ENCODE measurements at regions not wholly inside any gene's neighbourhood (a gene's known extent, or its start where the extent isn't known, plus 50 kb on each side); places are given as distances from the start of the nearest gene placed in this dataset.
"Not testable (repeated sequence)": the region's sequence is repeated elsewhere in the genome, so short reads cannot be mapped to it uniquely, and the experiment has no call there.

DNA sequence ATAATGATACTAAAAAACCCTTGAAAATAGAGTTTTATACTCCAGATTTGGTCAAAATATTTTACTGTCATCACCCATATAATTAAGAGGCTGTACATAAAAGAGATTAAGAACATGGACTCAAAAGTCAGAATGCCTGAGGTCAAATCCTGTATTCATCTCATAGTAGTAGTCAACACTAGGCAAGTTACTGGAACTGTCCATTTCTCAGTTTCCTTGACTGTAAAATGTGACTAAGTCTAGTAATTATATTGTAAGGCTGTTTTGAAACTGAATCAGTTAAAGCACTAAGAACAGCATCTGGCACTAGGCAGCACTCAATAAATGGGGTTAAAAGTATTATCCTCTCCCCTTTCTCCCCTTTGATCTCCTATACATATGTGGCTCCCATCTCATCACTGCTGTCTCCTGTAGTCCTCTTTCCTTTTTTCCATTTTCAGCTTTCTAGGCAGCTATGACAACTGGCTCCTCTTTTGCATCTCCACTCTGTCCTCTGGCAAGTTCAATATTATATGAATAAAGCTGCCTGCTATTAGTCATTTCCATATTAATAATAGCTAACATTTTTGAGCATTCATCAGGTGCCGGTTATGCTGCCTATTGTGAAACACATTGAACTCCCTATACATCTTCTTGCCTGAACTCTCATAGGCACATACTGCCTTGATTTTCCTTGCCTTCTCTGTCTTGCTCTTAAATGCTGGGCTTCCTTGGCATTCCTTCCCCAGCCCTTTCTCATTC lies 185.8 kb upstream of the NREP start:
- DNase-seq (ENCODE audit: low read depth), result no peak

DNA sequence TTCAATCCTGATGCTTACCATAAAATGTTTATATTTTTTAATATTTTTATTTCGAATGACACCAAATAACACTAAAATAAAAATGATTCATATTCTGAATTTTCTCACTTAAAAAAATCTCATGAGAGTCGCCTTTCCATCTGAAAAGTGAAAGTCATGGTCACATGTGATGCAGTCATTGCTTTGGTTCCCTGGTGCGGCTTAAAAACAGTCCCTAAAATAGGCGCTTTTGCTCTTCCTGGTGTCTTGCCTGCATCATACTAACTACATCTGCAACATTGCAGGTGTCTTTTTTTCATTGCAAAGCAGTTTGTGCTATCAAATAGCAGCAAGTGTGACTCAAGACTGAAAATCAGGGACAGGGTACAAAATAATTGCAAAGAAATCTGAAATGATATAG lies 185.2 kb upstream of the NREP start:
- no peak for DNase-seq (ENCODE audit: low read depth)

DNA sequence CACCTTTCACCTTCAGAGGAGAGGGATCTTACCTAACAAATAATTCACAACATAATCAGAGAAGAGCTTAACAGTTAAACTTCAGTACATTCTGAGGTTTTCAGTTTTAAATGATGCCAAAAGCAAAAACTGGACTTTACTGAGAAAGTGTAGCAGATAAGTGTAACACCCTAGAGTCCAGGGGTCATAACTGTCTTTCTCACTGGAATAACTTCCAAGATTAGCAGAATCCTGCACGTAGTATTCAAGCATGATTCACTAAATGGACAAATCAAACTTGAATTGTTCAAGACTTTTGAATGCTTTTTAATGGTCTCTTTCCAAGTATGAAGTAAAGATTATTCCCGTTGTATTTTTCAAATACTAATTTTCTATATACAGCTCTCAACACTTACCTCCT lies 180.1 kb upstream of the NREP start:
- DNase-seq (ENCODE audit: low read depth), result no peak

DNA sequence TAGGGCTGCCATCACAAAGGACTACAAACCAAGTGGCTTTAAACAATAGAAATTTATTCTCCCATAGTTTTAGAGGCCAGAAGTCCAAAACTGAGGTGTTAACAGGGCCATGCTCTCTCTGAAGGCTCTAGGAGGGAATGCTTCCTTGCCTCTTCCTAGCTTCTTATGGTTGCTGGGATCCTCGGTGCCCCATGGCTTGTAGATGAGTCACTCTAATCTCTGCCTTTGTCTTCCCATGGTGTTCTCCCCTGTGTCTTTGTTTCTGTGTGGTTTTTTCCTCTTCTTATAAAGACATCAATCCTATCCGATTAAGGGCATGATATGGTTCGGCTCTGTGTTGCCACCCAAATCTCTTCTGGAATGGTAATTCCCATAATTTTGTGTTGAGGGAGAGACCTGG lies 178.8 kb upstream of the NREP start:
- peak; percentile 50 for DNase-seq (ENCODE audit: low read depth)

DNA sequence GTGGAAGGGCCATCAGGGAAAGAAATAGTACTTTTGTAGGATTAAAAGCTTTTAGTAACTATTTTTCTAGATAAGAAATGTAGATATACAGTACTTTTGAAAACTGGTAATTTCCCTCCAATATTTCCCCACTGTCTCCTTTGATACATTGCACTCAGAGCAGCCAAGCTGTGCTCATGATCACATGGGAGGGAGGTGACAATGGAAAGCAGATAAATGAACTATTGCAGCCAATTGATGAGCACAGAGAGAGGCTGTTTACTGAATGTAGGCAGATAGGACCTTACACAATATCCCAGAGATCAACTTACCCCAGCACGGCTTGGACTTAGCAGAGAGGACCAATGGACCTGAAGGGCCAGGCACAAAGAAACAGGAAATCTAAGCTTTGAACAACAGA lies 178.0 kb upstream of the NREP start:
- no peak for DNase-seq (ENCODE audit: low read depth)

DNA sequence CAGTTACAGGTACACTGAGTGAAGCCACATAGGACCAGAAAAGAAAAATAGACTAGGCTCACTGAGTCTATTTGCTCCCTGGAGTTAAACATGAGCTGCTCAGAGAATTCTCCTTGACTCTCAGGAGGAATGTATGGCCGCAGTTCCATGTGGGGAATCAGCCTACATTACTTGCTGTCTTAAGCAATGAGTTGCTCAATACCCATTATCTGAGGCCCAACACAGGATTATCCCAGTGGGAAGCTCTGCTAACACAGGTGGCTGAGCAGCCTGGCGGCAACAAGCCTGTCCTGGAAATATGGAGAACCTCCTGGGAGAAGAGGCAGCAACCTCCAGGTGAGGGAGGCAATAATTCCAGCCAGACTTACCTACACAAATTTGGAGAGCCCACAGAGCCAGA lies 177.5 kb upstream of the NREP start:
- no peak for DNase-seq (ENCODE audit: low read depth)

DNA sequence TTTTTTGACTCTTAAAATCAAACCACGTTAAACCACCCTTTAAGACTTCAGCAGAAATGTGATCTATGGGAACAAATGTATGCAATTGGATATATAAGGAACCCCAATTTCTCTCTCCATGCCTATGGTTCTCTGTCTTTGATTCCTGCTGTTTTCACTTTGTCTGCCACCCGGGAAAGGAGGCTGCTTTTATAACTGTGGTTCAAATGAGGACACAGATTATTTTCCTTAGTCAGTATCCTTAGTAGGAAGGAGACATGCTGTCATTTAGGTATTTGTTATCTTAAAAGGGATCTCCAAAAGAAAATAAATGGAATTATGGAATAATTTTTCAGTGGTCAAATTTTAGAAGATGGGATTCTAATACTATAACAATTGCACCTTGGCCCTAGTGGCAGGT lies 176.1 kb upstream of the NREP start:
- no peak for DNase-seq (ENCODE audit: low read depth)

DNA sequence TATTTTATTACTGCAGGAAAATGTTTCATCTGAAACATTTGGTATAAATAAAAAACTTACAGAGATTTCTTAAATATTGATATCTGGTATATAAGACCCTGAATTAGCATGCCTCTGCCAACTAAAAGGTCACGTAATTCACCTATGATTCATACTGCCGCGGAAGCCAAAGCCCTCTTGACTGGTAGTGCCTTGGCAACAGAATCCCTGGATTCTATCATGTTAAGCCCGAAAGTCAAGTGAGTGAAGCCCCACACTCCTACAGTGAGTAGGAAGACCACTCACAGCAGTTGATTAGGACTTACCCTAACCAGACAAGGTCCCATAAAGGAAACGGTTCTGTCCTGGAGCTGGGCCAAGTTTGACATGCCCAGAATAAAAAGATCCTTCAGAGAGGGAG lies 175.6 kb upstream of the NREP start:
- DNase-seq (ENCODE audit: low read depth), result peak; percentile 72

DNA sequence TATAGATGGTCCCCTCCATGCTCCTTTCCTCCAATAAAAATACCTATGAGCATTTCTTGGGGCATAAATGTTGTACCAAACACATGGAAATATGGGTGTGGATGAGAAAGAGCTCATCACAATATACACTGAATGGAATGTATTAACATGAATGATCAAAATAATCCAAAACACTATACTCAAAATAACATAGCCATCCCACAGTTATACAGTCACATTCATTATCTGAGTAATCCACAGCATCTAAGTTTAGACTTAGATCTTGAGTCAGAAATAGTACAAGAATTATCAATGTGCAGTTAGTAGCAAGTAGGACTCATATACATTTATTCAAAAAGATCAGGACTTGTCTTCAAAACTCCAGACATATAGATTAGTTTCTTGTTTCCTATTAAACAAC lies 175.2 kb upstream of the NREP start:
- DNase-seq (ENCODE audit: low read depth), result no peak

DNA sequence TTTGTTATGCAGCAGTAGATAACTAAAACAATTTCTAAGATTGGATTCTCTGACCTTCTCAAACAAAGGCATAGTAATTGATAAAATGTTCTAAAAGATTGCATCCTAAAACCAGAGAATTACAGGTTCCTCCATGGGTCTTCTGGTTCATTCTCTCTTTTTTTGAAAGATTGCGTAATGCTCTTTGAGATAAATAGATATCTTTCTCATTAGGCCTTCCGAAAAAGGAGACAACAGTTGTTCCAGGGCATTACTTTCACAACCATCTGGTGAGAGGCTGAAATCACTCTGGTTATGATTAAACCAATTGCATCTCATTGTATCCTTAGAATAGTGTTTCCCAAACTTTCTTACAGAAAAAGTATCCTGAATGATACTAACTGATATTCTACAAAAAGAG lies 174.7 kb upstream of the NREP start:
- DNase-seq (ENCODE audit: low read depth), result no peak

DNA sequence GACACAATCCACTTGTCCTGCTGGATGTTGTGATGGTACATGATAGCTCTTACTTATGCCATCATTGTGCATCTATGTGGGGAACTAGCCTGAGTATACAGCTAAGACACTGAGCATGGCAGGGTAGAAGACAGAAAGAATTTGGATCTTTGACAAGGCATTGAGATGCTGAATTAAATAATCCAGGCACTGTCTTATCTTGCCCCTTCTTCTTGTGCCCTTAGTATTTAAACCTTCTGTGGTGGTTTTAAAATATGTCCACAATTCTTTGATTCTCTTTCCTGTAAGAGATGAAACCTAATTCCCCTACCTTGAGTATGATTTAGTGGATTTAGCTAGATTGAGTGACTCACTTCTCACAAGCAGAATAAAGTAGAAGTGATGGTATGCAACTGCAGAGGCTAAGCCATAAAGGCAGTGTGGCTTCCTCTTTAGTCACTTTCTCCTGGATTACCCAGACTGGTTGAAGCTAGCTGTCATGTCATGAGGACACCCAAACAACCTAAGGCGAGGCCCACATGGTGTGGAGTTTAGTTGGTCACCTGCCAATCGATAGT lies 174.0 kb upstream of the NREP start:
- DNase-seq (ENCODE audit: low read depth), result peak; percentile 45

DNA sequence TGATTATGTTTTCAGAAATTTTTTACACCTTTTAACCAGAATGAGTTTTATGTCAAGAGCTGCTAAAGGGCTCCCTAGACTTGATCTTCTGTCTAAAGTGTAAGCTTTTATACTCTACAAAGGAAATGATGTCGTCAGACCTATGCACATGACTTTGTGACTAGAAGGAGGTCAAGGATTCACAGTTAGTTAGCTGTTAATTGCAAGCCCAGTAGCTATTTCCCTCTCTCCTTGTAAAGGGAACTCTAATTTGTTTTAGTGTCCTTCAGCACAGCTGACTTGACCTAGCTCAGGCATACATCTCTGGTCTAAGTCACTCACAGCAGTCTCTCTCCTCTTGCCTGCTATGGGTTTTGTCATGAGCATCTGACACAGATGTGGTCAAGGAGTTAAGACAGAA lies 173.5 kb upstream of the NREP start:
- DNase-seq (ENCODE audit: low read depth), result no peak

DNA sequence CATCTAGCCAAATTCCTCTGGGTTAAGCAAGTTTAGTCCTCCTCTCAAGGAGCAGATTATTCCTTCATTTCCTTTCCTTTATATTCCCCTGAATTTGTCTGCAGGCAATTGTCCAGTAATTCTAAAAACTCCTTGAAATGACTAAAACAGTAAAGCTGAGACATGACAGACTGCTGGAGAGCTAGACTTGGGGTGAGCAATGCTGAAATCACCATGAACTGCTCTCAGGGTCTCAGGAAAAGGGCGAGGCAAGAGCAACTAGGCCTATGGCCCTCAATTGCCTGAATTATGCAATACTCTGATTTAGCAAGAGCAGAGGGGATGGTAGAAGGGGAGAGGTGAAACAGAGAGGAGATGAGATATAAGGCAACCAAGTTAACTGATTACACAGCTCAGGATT lies 172.9 kb upstream of the NREP start:
- DNase-seq (ENCODE audit: low read depth), result peak; percentile 84

DNA sequence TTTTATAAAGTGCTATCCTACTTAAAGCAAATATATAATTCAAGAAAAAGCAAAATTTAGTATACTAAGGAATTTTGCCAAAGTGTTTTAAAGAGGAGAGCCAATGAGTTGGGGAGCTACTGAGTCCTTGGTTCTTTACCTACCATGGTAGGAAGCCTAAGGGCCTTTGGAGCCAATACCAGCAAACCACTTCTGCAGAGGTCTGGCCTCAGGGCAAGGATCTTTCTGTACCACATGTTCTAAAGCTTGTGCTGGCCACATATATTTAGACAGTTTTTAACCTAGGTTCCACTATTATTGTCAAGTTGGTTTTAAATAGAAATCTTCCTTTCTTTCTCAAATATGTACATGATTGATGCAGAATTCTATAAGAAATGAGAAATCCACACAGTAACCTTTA lies 172.3 kb upstream of the NREP start:
- DNase-seq (ENCODE audit: low read depth), result no peak

DNA sequence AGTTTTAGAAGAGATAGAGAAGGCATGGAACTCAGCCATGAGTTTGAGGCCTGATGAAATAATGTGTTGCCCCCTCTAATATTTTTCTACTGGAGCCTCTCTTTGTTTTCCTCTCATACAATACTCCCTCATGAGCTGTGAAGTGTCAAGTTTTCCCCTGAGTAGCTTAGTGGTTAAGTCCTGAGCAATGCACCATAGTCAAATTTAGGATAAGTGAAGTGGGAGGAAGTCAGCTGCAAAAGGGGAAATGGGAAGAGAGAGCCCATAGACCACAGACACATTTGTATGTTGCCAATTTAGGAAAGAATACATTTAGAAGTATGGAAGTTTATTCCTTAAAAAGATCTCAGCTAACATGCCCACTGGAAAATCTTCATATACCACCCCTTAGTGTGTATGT lies 171.5 kb upstream of the NREP start:
- DNase-seq (ENCODE audit: low read depth), result peak; percentile 19

DNA sequence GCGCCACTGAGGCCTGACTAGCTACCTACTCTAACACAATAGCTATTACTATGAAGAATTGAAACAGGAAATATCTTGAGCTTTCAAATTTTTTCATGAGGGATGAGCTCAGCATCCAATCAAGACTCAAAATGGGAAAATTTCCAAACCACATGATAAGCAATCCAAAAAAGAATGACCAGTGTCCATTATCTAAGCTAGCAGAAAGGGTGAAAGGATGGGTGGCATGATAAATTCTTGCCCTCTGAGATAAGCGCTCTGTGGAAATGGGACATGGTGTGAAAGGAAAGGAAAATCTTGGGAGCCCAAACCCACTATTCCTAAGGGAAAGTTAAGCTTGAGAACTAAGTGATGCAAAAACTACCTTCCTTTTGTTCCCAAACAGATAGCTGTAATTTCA lies 170.2 kb upstream of the NREP start:
- peak; percentile 39 for DNase-seq (ENCODE audit: low read depth)

DNA sequence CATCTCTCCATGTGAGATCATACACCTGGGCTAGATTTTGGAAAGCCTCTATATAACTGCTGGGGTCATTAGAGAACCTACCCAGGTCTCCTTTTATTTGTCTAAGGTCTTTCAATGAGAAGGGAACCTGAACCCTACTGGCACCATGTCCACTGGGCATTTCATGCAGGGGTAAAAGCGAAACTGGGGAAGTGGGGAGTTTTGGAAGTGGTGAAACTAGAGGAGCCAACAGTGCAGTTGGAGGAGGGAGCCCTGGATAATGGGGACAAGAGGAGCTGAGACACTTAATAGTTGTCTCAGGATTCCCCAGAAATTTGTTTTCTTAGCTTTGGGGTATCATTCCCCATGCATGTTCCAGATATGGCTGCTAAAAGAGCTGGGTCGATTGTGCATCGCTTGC lies 169.0 kb upstream of the NREP start:
- DNase-seq (ENCODE audit: low read depth), result no peak

DNA sequence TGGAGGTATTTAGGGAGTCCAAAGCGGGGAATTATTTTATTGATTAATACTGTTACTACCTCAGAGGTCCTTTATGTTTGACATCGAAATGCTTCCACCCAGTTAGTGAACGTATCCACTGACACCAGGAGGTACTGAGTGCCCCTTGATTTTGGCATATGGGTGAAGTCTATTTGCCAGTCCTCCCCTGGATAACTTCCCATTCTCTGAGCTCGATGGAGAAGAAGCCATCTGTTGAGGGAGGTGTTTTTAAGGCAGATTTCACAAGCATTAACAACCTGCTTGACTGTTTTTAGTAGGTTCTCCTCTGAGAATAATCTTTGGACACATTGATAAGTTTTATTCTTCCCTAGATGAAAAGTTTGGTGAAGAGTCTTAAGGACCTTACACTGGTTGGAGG lies 165.3 kb upstream of the NREP start:
- no peak for DNase-seq (ENCODE audit: low read depth)

DNA sequence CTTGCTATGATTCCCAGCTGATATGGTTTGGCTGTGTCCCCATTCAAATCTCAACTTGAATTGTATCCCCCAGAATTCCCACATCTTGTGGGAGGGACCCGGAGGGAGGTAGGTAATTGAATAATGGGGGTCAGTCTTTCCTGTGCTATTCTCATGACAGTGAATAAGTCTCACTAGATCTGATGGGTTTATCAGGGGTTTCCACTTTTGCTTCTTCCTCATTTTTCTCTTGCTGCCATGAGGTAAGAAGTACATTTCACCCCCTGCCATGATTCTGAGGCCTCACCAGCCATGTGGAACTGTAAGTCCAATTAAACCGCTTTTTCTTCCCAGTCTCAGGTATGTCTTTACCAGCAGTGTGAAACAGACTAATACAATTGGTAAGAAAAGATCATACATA lies 164.7 kb upstream of the NREP start:
- DNase-seq (ENCODE audit: low read depth), result not testable (repeated sequence)

DNA sequence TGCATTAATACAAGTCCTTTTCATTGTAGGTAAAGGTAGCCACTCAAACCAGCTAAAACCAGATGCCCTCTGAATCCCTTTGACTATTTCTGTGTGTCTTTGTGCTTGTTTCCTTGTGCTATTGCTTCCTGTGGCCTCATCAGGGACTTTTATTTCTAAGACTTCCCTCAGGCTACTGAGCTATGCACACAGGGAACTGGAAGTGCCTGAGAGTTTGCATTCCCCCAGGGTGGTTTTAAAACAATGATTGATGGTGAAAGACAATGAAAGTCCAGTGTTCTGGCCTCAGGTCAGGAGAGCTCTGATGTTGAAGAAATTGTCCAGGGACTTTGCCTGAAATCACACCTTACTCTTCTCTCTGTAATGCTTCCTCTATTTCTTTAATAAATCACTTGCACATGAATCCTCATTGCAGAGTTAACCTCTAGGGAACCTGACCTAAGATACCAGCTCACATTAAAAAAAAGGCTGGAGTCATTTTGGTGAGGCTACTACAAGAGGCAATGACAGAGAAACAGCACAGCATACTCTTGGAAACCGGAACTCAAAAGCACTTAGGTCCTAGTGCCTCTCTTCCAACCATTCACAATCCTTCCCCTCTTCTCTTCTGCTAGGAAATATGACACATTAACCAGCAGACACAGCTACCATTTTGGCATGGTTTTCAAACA lies 158.1 kb upstream of the NREP start:
- no peak for DNase-seq (ENCODE audit: low read depth)

DNA sequence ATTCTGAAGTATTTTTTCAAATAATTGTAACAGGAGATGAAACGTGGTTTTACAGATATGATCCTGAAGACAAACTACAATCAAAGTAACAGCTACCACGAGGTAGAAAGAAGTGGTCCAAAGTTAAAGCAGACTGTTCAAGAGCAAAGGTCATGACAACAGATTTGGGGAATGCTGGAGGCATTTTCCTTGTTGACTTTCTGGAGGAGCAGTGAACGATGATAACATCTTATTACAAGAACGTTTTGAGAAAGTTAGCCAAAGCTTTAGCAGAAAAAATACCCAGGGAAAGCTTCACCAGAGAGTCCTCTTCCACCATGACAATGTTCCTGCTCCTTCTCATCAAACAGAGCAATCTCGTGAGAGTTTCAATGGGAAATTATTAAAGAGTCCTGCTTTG lies 145.4 kb upstream of the NREP start:
- no peak for DNase-seq (ENCODE audit: low read depth)

DNA sequence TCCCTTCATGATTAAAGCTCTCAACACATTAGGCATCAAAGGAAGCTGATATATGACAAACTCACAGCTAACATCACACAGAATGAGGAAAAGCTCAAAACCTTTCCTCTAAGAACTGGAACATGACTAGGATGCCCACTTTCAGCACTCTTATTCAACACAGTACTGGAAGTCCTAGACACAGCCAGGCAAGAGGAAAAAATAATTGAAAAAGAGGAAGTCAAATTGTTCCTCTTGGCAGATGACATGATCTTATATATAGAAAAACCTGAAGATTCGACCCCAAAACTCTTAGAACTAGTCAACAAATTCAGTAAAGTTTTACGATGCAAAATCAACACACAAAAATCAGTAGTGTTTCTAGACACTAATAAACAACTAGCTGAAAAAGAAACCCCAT lies 144.3 kb upstream of the NREP start:
- no peak for DNase-seq (ENCODE audit: low read depth)

DNA sequence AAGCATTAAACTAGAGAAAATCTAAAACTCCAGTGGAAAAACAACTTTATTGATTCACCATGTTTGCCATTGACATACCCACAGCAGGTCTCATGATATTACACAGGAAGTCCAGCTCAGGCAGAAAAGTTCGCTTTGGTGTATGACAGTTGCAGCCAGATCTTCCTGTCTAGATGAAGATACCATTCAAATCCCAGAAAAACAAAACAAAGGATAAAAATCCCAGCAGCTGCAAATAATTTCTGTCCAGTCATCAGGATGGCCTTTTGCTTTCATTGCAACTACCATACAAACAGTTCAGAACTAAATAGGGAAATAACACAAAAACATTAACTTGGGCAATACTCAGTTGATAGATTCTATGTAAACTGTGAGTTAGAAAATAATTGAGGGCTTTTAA lies 136.0 kb upstream of the NREP start:
- DNase-seq (ENCODE audit: low read depth), result no peak

DNA sequence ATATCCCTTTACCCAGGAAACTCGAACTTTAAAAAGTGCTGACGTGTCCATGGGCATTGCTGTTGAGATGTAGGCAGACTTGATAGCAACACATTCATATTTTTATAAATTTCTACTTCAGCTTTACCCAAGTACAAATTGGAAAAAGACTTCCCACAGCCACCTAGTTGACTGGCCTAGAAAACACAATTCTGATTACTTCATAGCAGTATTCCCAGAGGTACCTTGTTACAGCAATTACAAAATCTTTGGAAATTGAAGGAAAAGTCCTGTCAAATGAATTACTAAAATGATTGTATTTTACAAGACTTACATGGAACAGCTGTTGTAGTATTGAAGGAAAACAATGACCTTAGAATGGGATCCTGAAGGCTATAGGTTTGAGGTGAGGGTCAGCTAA lies 130.7 kb upstream of the NREP start:
- no peak for DNase-seq (ENCODE audit: low read depth)

Data from Daoy (cell line).